ENCODE measurements at regions not wholly inside any gene's neighbourhood (a gene's known extent, or its start where the extent isn't known, plus 50 kb on each side); places are given as distances from the start of the nearest gene placed in this dataset.

DNA sequence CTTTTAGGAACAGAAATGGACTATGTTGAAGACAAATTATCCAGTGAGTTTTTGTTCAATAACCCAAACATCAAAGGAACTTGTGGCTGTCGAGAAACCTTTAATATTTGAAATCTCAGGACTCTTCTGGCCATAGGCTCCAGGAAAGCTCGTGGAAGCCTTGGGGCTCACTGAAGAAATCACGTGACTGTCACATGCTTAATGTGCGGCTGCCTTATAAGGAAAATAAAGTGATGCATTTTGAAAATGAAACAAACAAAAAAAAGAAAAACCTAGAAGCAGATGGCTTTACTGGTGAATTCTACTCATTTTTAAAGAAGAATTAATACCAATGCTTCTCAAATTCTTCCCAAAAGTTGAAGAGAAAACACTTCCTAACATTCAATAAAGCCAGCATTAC lies 228.4 kb upstream of the RAB4A start:
- no peak for TF ChIP-seq POLR2A (IDR thresholded peaks at IDR 0.05)
- no peak for TF ChIP-seq CTCF (IDR thresholded peaks at IDR 0.05)
